ENCODE measurements at regions not wholly inside any gene's neighbourhood (a gene's known extent, or its start where the extent isn't known, plus 50 kb on each side); places are given as distances from the start of the nearest gene placed in this dataset.
A peak's percentile ranks its signal among the peaks of the same experiment; 100 is the strongest.

GRCh38 chr9:95771556-95772246 is 103.8 kb upstream of the ERCC6L2 start:
- no peaks in the 10 kb centered on the region for H3K36me3 ChIP-seq (ENCODE audit: insufficient read depth, low read length)
- no peaks in the 10 kb centered on the region for H3K9me2 ChIP-seq (replicated peaks; ENCODE audit: low read depth, low read length)
- H3K4me2 ChIP-seq (ENCODE audit: low read depth, low read length, poor library complexity, severe bottlenecking), result peak overlapping the region; percentile 73
- H3K27me3 ChIP-seq (ENCODE audit: insufficient read depth, low read length, poor library complexity, severe bottlenecking), result no peaks in the 10 kb centered on the region
- peaks cover 37% of the 10 kb centered on the region for H3K4me1 ChIP-seq (ENCODE audit: insufficient read depth, low read length, poor library complexity, severe bottlenecking)
- H2AFZ ChIP-seq (ENCODE audit: low read length), result peak overlapping the region; percentile 76
- H4K20me1 ChIP-seq (ENCODE audit: insufficient read depth, low read length, poor library complexity, severe bottlenecking), result no peaks in the 10 kb centered on the region
- H3K9me3 ChIP-seq (ENCODE audit: insufficient read depth, low read depth, low read length), result no peaks in the 10 kb centered on the region
- no peaks in the 10 kb centered on the region for H3K79me2 ChIP-seq (ENCODE audit: insufficient read depth, low read length)
- H3K4me3 ChIP-seq (ENCODE audit: low read length, poor library complexity, severe bottlenecking), result peak overlapping the region; percentile 56
- TF ChIP-seq EZH2phosphoT487 (IDR thresholded peaks at IDR 0.05; ENCODE audit: borderline replicate concordance) (no peak), CTCF (conservative IDR thresholded peaks at IDR 0.05; ENCODE audit: low read length) (no peak)
- no peaks in the 10 kb centered on the region for H3F3A ChIP-seq (ENCODE audit: low read depth)
- peak overlapping the region; percentile 70 for H3K9ac ChIP-seq (ENCODE audit: low read depth, low read length, poor library complexity, severe bottlenecking)

GRCh38 chr9:95770653-95771131 is 104.8 kb upstream of the ERCC6L2 start:
- H3K79me2 ChIP-seq (ENCODE audit: insufficient read depth, low read length), result no peaks in the 10 kb centered on the region
- no peak overlapping the region for H2AFZ ChIP-seq (ENCODE audit: low read length)
- H3K36me3 ChIP-seq (ENCODE audit: insufficient read depth, low read length), result no peaks in the 10 kb centered on the region
- H3K4me3 ChIP-seq (ENCODE audit: low read length, poor library complexity, severe bottlenecking), result no peak overlapping the region
- TF ChIP-seq EZH2phosphoT487 (IDR thresholded peaks at IDR 0.05; ENCODE audit: borderline replicate concordance), result no peak
- TF ChIP-seq CTCF (conservative IDR thresholded peaks at IDR 0.05; ENCODE audit: low read length), result no peak
- no peak overlapping the region for H3K9ac ChIP-seq (ENCODE audit: low read depth, low read length, poor library complexity, severe bottlenecking)
- no peaks in the 10 kb centered on the region for H3K9me2 ChIP-seq (replicated peaks; ENCODE audit: low read depth, low read length)
- no peaks in the 10 kb centered on the region for H3F3A ChIP-seq (ENCODE audit: low read depth)
- H3K4me1 ChIP-seq (ENCODE audit: insufficient read depth, low read length, poor library complexity, severe bottlenecking), result peaks cover 35% of the 10 kb centered on the region
- no peak overlapping the region for H3K4me2 ChIP-seq (ENCODE audit: low read depth, low read length, poor library complexity, severe bottlenecking)
- no peaks in the 10 kb centered on the region for H4K20me1 ChIP-seq (ENCODE audit: insufficient read depth, low read length, poor library complexity, severe bottlenecking)
- no peaks in the 10 kb centered on the region for H3K27me3 ChIP-seq (ENCODE audit: insufficient read depth, low read length, poor library complexity, severe bottlenecking)
- no peaks in the 10 kb centered on the region for H3K9me3 ChIP-seq (ENCODE audit: insufficient read depth, low read depth, low read length)

- Histone ChIP-seq H3K9me2 (replicated peaks; ENCODE audit: low read depth, low read length) (no peaks in the 10 kb centered on the region), H3K36me3 (ENCODE audit: insufficient read depth, low read length) (no peaks in the 10 kb centered on the region), H3K4me1 (ENCODE audit: insufficient read depth, low read length, poor library complexity, severe bottlenecking) (peaks cover 41% of the 10 kb centered on the region), H3K27me3 (ENCODE audit: insufficient read depth, low read length, poor library complexity, severe bottlenecking) (no peaks in the 10 kb centered on the region), H3F3A (ENCODE audit: low read depth) (no peaks in the 10 kb centered on the region), H3K79me2 (ENCODE audit: insufficient read depth, low read length) (no peaks in the 10 kb centered on the region), H3K9me3 (ENCODE audit: insufficient read depth, low read depth, low read length) (no peaks in the 10 kb centered on the region), H4K20me1 (ENCODE audit: insufficient read depth, low read length, poor library complexity, severe bottlenecking) (no peaks in the 10 kb centered on the region), H3K9ac (ENCODE audit: low read depth, low read length, poor library complexity, severe bottlenecking) (no peak overlapping the region), H3K4me2 (ENCODE audit: low read depth, low read length, poor library complexity, severe bottlenecking) (no peak overlapping the region), H2AFZ (ENCODE audit: low read length) (no peak overlapping the region), H3K4me3 (ENCODE audit: low read length, poor library complexity, severe bottlenecking) (no peak overlapping the region)
- TF ChIP-seq CTCF (conservative IDR thresholded peaks at IDR 0.05; ENCODE audit: low read length) (no peak), EZH2phosphoT487 (IDR thresholded peaks at IDR 0.05; ENCODE audit: borderline replicate concordance) (no peak)
Observed at GRCh38 chr9:95769909-95770433, 105.5 kb upstream of the ERCC6L2 start.
